Transverse colon (tissue), 4 donors: ENCODE measurements at regions not wholly inside any gene's neighbourhood (a gene's known extent, or its start where the extent isn't known, plus 50 kb on each side); places are given as distances from the start of the nearest gene placed in this dataset.

Source experiments
- DNase-seq: peaks from one replicate; pipeline ENCODE4 v3.0.0-alpha.2; 2019
- H3K27ac ChIP-seq, 4 donors: fragments of 200-600 bp; sonication (generic); 2 replicates each; pipeline ENCODE4 v1.5.1; 2016 to 2018; ENCODE audit warnings: inconsistent platforms in 4 of 4
- H3K27me3 ChIP-seq: fragments of 200-600 bp; sonication (generic); 2 replicates; pipeline ENCODE4 v1.5.1; 2017; ENCODE audit warnings: inconsistent platforms
- H3K36me3 ChIP-seq, 4 donors: fragments of 200-600 bp; sonication (generic); 2 replicates each; pipeline ENCODE4 v1.5.1; 2017 to 2019; ENCODE audit warnings: inconsistent platforms in 4 of 4
- H3K4me1 ChIP-seq, 4 donors: fragments of 200-600 bp; sonication (generic); 2 replicates each; pipeline ENCODE4 v1.5.1; 2017 to 2020; ENCODE audit warnings: inconsistent platforms in 4 of 4
- H3K4me3 ChIP-seq, 4 donors: fragments of 200-600 bp; sonication (generic); 1 replicate in 1 of 4; 2 replicates in 3 of 4; pipeline versions ENCODE4 v1.5.1 to v1.6.1; 2017 to 2019; ENCODE audit warnings: inconsistent platforms in 4 of 4
- H3K9me3 ChIP-seq, 2 donors: fragments of 200-600 bp; sonication (generic); 2 replicates each; pipeline ENCODE4 v1.5.1; 2017 to 2019; ENCODE audit warnings: inconsistent platforms in 2 of 2
- CTCF ChIP-seq, 5 experiments: fragments of 200-600 bp in 3 of 5; fragments of 450-650 bp in 2 of 5; sonication (generic) in 3 of 5; IDR thresholded peaks; 1 replicate in 2 of 5; 2 replicates in 3 of 5; pipeline ENCODE4 v1.5.1; 2016 to 2017; ENCODE audit warnings: antibody characterized with exemption in 5 of 5, inconsistent platforms in 3 of 5, mild to moderate bottlenecking in 2 of 5, moderate library complexity in 1 of 5
- EP300 ChIP-seq: sonication (generic); formaldehyde crosslinking; IDR thresholded peaks from one replicate; pipeline ENCODE4 v1.6.1; 2017; ENCODE audit warnings: antibody characterized with exemption, low read depth
- POLR2A ChIP-seq: fragments of 450-650 bp; IDR thresholded peaks from one replicate; pipeline ENCODE4 v1.6.1; 2016; ENCODE audit warnings: antibody characterized with exemption, mild to moderate bottlenecking, moderate library complexity
- POLR2AphosphoS5 ChIP-seq, 3 donors: sonication (generic); formaldehyde crosslinking; IDR thresholded peaks; one replicate each; pipeline ENCODE4 v1.6.1; 2016; ENCODE audit warnings: antibody characterized with exemption in 3 of 3
- WGBS, 2 donors: methylation state at CpG; one replicate each; pipeline ENCODE4 v1.1.5; 2018; ENCODE audit warnings: low coverage in 1 of 2; 5-methylcytosine and 5-hydroxymethylcytosine counted together
- in situ Hi-C, 4 donors: fragments of 200-750 bp; cut with MboI; loops; one replicate each; pipeline versions ENCODE4 v1.15.0 to v1.15.1; 2017; ENCODE audit warnings: low sequenced_read_pairs in 3 of 4, low pct_ligation_motif_present in 1 of 4, low pct_unique_long_range_greater_than_20kb in 1 of 4
- intact Hi-C: fragments of 100-400 bp; cut with DNase I; formaldehyde crosslinking; loops from one replicate; pipeline ENCODE4 v1.15.1; 2023; ENCODE audit warnings: low total_unique reads

DNA sequence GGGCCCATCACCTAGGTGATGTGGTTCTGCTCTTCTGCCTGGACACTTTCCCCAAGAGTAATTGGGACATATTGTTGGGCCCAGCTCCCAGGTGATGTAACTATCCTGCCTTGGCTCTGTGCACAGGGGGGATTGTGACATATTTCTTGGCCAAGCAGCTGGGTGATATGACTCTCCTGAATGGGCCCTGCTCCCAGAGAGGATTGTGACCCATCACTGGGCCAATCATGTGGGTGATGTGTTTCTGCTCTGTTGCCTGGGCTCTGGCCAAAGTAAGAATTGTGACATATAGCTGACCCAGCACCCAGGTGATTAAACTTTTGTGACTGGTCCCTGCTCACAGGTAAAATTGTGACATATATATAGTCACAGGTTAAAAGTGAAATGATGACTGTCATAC lies 1904.9 kb downstream of the TP53TG3F start:
- Histone ChIP-seq H3K27me3 (no peaks in the 10 kb centered on the region), H3K9me3 (no peaks in the 10 kb centered on the region), H3K4me3 (no peak overlapping the region), H3K36me3 (no peaks in the 10 kb centered on the region), H3K27ac (no peak overlapping the region), H3K4me1 (no peaks in the 10 kb centered on the region)
- intact Hi-C loops (no loop called here), in situ Hi-C loops (loop anchor here in 1 of 4 donors (25.0 kb wide), 1 partner anchor 102 kb away; no protein-coding TSS in a partner anchor)
- no peak for DNase-seq
- TF ChIP-seq POLR2A (no peak), CTCF (IDR thresholded peaks at IDR 0.05) (no peak), POLR2AphosphoS5 (IDR thresholded peaks at IDR 0.05) (no peak), EP300 (no peak)

DNA sequence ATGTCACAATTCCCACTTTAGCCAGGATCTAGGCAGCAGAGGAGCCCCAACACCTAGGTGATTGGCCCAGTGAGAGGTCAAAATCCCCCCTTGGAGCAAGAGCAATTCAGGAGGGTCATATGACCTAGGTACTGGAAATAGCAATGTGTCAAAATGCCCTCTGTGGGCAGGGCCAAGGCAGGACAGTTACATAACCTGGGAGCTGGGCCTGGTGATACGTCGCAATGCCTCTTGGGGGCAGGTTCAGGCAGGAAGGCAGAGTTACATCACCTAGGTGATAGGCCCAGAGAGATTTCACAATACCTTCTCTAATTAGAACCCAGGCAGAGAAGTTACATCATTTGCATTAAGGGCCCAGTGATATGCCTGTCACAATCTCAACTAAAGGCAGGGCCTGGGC lies 1906.3 kb downstream of the TP53TG3F start:
- TF ChIP-seq EP300, result no peak
- TF ChIP-seq POLR2A, result no peak
- TF ChIP-seq POLR2AphosphoS5 (IDR thresholded peaks at IDR 0.05), result no peak
- intact Hi-C loops (no loop called here), in situ Hi-C loops (loop anchor here in 1 of 4 donors (25.0 kb wide), 1 partner anchor 103 kb away; no protein-coding TSS in a partner anchor)
- WGBS, 2 donors, result 82% methylated on average over 2 of the region's 2 CpGs; no CpG with 5 or more reads in 1 of the 2 donors
- H3K4me3 ChIP-seq, result no peak overlapping the region
- no peak overlapping the region for H3K27ac ChIP-seq
- DNase-seq, result no peak
- H3K4me1 ChIP-seq, result no peaks in the 10 kb centered on the region
- H3K27me3 ChIP-seq, result no peaks in the 10 kb centered on the region
- H3K9me3 ChIP-seq, result no peaks in the 10 kb centered on the region
- H3K36me3 ChIP-seq, result no peaks in the 10 kb centered on the region

DNA sequence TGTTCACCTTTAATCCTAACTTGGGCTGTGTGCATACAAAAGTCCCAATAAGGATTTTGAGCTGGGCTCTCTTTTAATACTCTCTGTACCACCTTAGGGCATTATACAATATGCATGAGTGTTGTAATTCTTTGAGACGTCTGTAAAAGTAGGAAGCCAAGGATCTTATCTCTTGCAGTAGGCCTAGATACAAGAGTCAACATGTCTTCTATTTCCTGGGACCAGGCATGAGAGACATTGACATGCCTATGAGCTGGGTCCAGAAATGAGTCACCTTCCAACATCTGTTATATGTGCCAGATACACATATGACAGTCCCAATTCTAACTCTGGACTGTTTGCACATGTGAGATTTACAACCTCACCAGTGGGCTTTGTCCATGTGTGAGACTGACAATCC lies 1911.2 kb downstream of the TP53TG3F start:
- Histone ChIP-seq H3K9me3 (no peaks in the 10 kb centered on the region), H3K4me1 (no peaks in the 10 kb centered on the region), H3K27me3 (no peaks in the 10 kb centered on the region), H3K27ac (no peak overlapping the region), H3K4me3 (no peak overlapping the region), H3K36me3 (no peaks in the 10 kb centered on the region)
- no peak for DNase-seq
- 50 to 72% methylated on average over 1 of the region's 1 CpG for WGBS, 2 donors
- TF ChIP-seq CTCF (IDR thresholded peaks at IDR 0.05) (no peak), POLR2A (no peak), EP300 (no peak), POLR2AphosphoS5 (IDR thresholded peaks at IDR 0.05) (no peak)
- intact Hi-C loops, result no loop called here
- in situ Hi-C loops, result loop anchor here in 1 of 4 donors (25.0 kb wide), 1 partner anchor 108 kb away; no protein-coding TSS in a partner anchor

DNA sequence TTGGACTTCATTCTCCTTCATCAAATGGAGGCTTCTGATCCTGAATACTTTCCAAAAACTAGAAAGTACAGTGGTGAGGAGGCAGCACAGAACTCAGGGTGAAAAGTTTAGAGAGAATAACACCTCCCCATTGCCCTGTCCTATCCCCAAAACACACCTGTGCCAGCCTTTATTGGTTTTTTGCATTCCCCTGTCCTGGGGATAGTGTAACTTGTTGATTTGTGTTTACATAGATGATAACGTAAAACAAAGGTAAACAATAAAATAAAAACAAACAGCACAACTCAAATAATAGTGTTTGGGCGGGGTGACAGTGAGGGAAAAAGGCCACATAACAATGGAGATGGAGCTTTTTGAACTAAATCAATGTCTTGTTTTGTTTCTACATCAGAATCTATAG lies 1917.7 kb downstream of the TP53TG3F start:
- no peaks in the 10 kb centered on the region for H3K27me3 ChIP-seq
- WGBS, 2 donors, result 16 to 31% methylated on average over 2 of the region's 2 CpGs
- no peak for TF ChIP-seq POLR2AphosphoS5 (IDR thresholded peaks at IDR 0.05)
- TF ChIP-seq EP300, result no peak
- TF ChIP-seq POLR2A, result no peak
- TF ChIP-seq CTCF (IDR thresholded peaks at IDR 0.05), result no peak
- no peak for DNase-seq
- H3K4me1 ChIP-seq, result no peaks in the 10 kb centered on the region
- H3K4me3 ChIP-seq, result no peak overlapping the region
- in situ Hi-C loops, result no loop called here
- H3K9me3 ChIP-seq, result no peaks in the 10 kb centered on the region
- no peaks in the 10 kb centered on the region for H3K36me3 ChIP-seq
- H3K27ac ChIP-seq, result no peak overlapping the region
- intact Hi-C loops, result no loop called here

DNA sequence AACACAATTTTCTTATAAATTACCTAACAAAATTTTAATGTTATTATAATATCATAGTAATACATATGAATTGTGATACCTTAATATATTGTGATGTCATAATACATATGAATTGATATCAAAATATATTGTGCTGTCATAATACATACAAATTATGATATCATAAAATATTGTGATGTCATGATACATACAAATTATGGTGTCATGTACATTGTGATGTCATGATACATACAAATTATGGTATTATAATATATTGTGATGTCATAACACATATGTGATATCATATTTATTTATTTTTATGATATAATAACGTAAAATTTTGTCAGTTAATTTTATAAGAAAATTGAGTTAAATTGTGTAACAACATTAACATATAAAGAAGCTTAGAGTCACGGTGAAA lies 1927.2 kb downstream of the TP53TG3F start:
- Histone ChIP-seq H3K27me3 (no peaks in the 10 kb centered on the region), H3K4me3 (no peak overlapping the region), H3K9me3 (no peaks in the 10 kb centered on the region), H3K27ac (no peak overlapping the region), H3K36me3 (no peaks in the 10 kb centered on the region), H3K4me1 (no peaks in the 10 kb centered on the region)
- intact Hi-C loops (no loop called here), in situ Hi-C loops (no loop called here)
- DNase-seq, result no peak
- TF ChIP-seq POLR2A, result no peak
- TF ChIP-seq EP300, result no peak
- TF ChIP-seq CTCF (IDR thresholded peaks at IDR 0.05), result no peak
- no peak for TF ChIP-seq POLR2AphosphoS5 (IDR thresholded peaks at IDR 0.05)
- 27 to 52% methylated on average over 2 of the region's 2 CpGs for WGBS, 2 donors
